KMS-11 (cell line): ENCODE measurements at regions not wholly inside any gene's neighbourhood (a gene's known extent, or its start where the extent isn't known, plus 50 kb on each side); places are given as distances from the start of the nearest gene placed in this dataset.

Experiments used
- H2AFZ ChIP-seq: fragments of 200-600 bp; sonication (generic); 2 replicates; pipeline ENCODE4 v1.6.1; 2016; ENCODE audit warnings: antibody characterized with exemption, mixed run types, low read depth
- H3K27ac ChIP-seq: fragments of 200-600 bp; sonication (generic); 2 replicates; pipeline ENCODE4 v1.6.1; 2016; ENCODE audit warnings: mild to moderate bottlenecking, mixed run types
- H3K27me3 ChIP-seq: fragments of 200-600 bp; sonication (generic); 2 replicates; pipeline ENCODE4 v1.6.1; 2017; ENCODE audit warnings: mild to moderate bottlenecking, low read depth, mixed run types, moderate library complexity; ENCODE audit not compliant: insufficient read depth
- H3K36me3 ChIP-seq: fragments of 200-600 bp; sonication (generic); 2 replicates; pipeline ENCODE4 v1.6.1; 2017; ENCODE audit warnings: mild to moderate bottlenecking, mixed run types; ENCODE audit not compliant: insufficient read depth
- H3K4me1 ChIP-seq: fragments of 200-600 bp; sonication (generic); 2 replicates; pipeline ENCODE4 v1.6.1; 2016; ENCODE audit warnings: mild to moderate bottlenecking, low read depth, mixed run types; ENCODE audit not compliant: poor library complexity, severe bottlenecking
- H3K4me2 ChIP-seq: fragments of 200-600 bp; sonication (generic); 2 replicates; pipeline ENCODE4 v1.7.0; 2016; ENCODE audit warnings: mild to moderate bottlenecking, mixed run types
- H3K4me3 ChIP-seq: fragments of 200-600 bp; sonication (generic); IDR thresholded peaks from 2 replicates; pipeline ENCODE4 v1.6.1; 2017; ENCODE audit warnings: low read depth, low read length, mixed read lengths; ENCODE audit not compliant: insufficient read depth
- H3K79me2 ChIP-seq: fragments of 200-600 bp; sonication (generic); 2 replicates; pipeline ENCODE4 v1.6.1; 2016; ENCODE audit warnings: low read depth, mixed run types; ENCODE audit not compliant: insufficient read depth
- H3K9ac ChIP-seq: fragments of 200-600 bp; sonication (generic); 2 replicates; pipeline ENCODE4 v1.6.1; 2016; ENCODE audit warnings: mild to moderate bottlenecking, mixed run types
- H4K20me1 ChIP-seq: fragments of 200-600 bp; sonication (generic); 2 replicates; pipeline ENCODE4 v1.6.1; 2016; ENCODE audit warnings: mild to moderate bottlenecking, mixed run types; ENCODE audit not compliant: insufficient read depth
- CTCF ChIP-seq: fragments of 200-600 bp; sonication (generic); conservative IDR thresholded peaks from 2 replicates; pipeline ENCODE4 v1.6.1; 2017; ENCODE audit warnings: low read depth, mild to moderate bottlenecking, antibody characterized with exemption, low read length, moderate library complexity, mixed read lengths

- no peak for TF ChIP-seq CTCF
- H3K9ac ChIP-seq, result no peak overlapping the region
- H3K79me2 ChIP-seq, result no peaks in the 10 kb centered on the region
- no peak overlapping the region for H2AFZ ChIP-seq
- no peaks in the 10 kb centered on the region for H3K27me3 ChIP-seq
- no peaks in the 10 kb centered on the region for H3K4me1 ChIP-seq
- H3K36me3 ChIP-seq, result no peaks in the 10 kb centered on the region
- H4K20me1 ChIP-seq, result no peaks in the 10 kb centered on the region
- no peak overlapping the region for H3K4me3 ChIP-seq
- no peak overlapping the region for H3K4me2 ChIP-seq
- no peak overlapping the region for H3K27ac ChIP-seq
Measured at GRCh38 chr5:156188016-156188415, 138.9 kb upstream of the SGCD start.

GRCh38 chr5:156189628-156190027 is 137.3 kb upstream of the SGCD start:
- no peaks in the 10 kb centered on the region for H3K79me2 ChIP-seq
- H3K4me2 ChIP-seq, result no peak overlapping the region
- no peak for TF ChIP-seq CTCF
- H3K4me3 ChIP-seq, result no peak overlapping the region
- H3K4me1 ChIP-seq, result no peaks in the 10 kb centered on the region
- no peak overlapping the region for H2AFZ ChIP-seq
- no peaks in the 10 kb centered on the region for H4K20me1 ChIP-seq
- H3K27me3 ChIP-seq, result no peaks in the 10 kb centered on the region
- no peaks in the 10 kb centered on the region for H3K36me3 ChIP-seq
- no peak overlapping the region for H3K27ac ChIP-seq
- H3K9ac ChIP-seq, result no peak overlapping the region

- no peak for TF ChIP-seq CTCF
- Histone ChIP-seq H3K79me2 (no peaks in the 10 kb centered on the region), H3K27ac (no peak overlapping the region), H3K36me3 (no peaks in the 10 kb centered on the region), H3K4me1 (no peaks in the 10 kb centered on the region), H4K20me1 (no peaks in the 10 kb centered on the region), H2AFZ (no peak overlapping the region), H3K9ac (no peak overlapping the region), H3K4me2 (no peak overlapping the region), H3K4me3 (no peak overlapping the region), H3K27me3 (no peaks in the 10 kb centered on the region)
Measured at GRCh38 chr5:156191547-156191946, 135.4 kb upstream of the SGCD start.

- Histone ChIP-seq H3K27ac (no peak overlapping the region), H3K4me2 (no peak overlapping the region), H3K4me1 (no peaks in the 10 kb centered on the region), H3K4me3 (no peak overlapping the region), H4K20me1 (no peaks in the 10 kb centered on the region), H3K79me2 (no peaks in the 10 kb centered on the region), H3K36me3 (no peaks in the 10 kb centered on the region), H3K9ac (no peak overlapping the region), H3K27me3 (no peaks in the 10 kb centered on the region), H2AFZ (no peak overlapping the region)
- no peak for TF ChIP-seq CTCF
Measured at GRCh38 chr5:156197042-156197635, 129.8 kb upstream of the SGCD start.

- Histone ChIP-seq H3K4me2 (no peak overlapping the region), H3K4me1 (no peaks in the 10 kb centered on the region), H2AFZ (no peak overlapping the region), H3K79me2 (no peaks in the 10 kb centered on the region), H3K4me3 (no peak overlapping the region), H4K20me1 (no peaks in the 10 kb centered on the region), H3K9ac (no peak overlapping the region), H3K27me3 (no peaks in the 10 kb centered on the region), H3K36me3 (no peaks in the 10 kb centered on the region), H3K27ac (no peak overlapping the region)
- TF ChIP-seq CTCF, result no peak
Measured at GRCh38 chr5:156199045-156199444, 127.9 kb upstream of the SGCD start.
